AG20443 (cell line): ENCODE measurements at regions not wholly inside any gene's neighbourhood (a gene's known extent, or its start where the extent isn't known, plus 50 kb on each side); places are given as distances from the start of the nearest gene placed in this dataset.
"Not testable (repeated sequence)": the region's sequence is repeated elsewhere in the genome, so short reads cannot be mapped to it uniquely, and the experiment has no call there.

Experiments
- DNase-seq: peaks from one replicate; pipeline ENCODE4 v3.0.0; 2012; ENCODE audit warnings: low spot score, mixed read lengths

GRCh38 chr2:52387937-52388590 is 1356.1 kb upstream of the NRXN1 start:
- DNase-seq, result no peak

GRCh38 chr2:52386433-52387030 is 1354.6 kb upstream of the NRXN1 start:
- DNase-seq, result no peak

- no peak for DNase-seq
Observed at GRCh38 chr2:52383541-52383940, 1351.6 kb upstream of the NRXN1 start.

GRCh38 chr2:52369178-52369577 is 1337.2 kb upstream of the NRXN1 start:
- no peak for DNase-seq

- DNase-seq, result no peak
Observed at GRCh38 chr2:52368141-52368540, 1336.2 kb upstream of the NRXN1 start.

- no peak for DNase-seq
Observed at GRCh38 chr2:52365946-52366345, 1334.0 kb upstream of the NRXN1 start.

GRCh38 chr2:52356556-52356955 is 1324.6 kb upstream of the NRXN1 start:
- no peak for DNase-seq

GRCh38 chr2:52347292-52347691 is 1315.4 kb upstream of the NRXN1 start:
- no peak for DNase-seq

- no peak for DNase-seq
Observed at GRCh38 chr2:52345676-52346075, 1313.7 kb upstream of the NRXN1 start.

GRCh38 chr2:52345082-52345481 is 1313.2 kb upstream of the NRXN1 start:
- no peak for DNase-seq

GRCh38 chr2:52343706-52344266 is 1311.9 kb upstream of the NRXN1 start:
- DNase-seq, result no peak

- DNase-seq, result no peak
Observed at GRCh38 chr2:52343010-52343409, 1311.1 kb upstream of the NRXN1 start.

- DNase-seq, result no peak
Observed at GRCh38 chr2:52342458-52342857, 1310.5 kb upstream of the NRXN1 start.

GRCh38 chr2:52341732-52342131 is 1309.8 kb upstream of the NRXN1 start:
- no peak for DNase-seq

- DNase-seq, result no peak
Observed at GRCh38 chr2:52340171-52340570, 1308.2 kb upstream of the NRXN1 start.

GRCh38 chr2:52337786-52338185 is 1305.9 kb upstream of the NRXN1 start:
- DNase-seq, result not testable (repeated sequence)

- DNase-seq, result no peak
Observed at GRCh38 chr2:52336951-52337350, 1305.0 kb upstream of the NRXN1 start.

- no peak for DNase-seq
Observed at GRCh38 chr2:52335727-52336126, 1303.8 kb upstream of the NRXN1 start.

GRCh38 chr2:52334185-52334584 is 1302.3 kb upstream of the NRXN1 start:
- DNase-seq, result no peak

- DNase-seq, result no peak
Observed at GRCh38 chr2:52327641-52328040, 1295.7 kb upstream of the NRXN1 start.

GRCh38 chr2:52314231-52314630 is 1282.3 kb upstream of the NRXN1 start:
- no peak for DNase-seq

GRCh38 chr2:52312486-52312885 is 1280.6 kb upstream of the NRXN1 start:
- DNase-seq, result no peak

- DNase-seq, result no peak
Observed at GRCh38 chr2:52311862-52312261, 1279.9 kb upstream of the NRXN1 start.

- DNase-seq, result no peak
Observed at GRCh38 chr2:52308156-52308555, 1276.2 kb upstream of the NRXN1 start.
